CD4-positive, alpha-beta T cell treated with Interleukin-15 for 1 hour (primary cell): ENCODE measurements at regions not wholly inside any gene's neighbourhood (a gene's known extent, or its start where the extent isn't known, plus 50 kb on each side); places are given as distances from the start of the nearest gene placed in this dataset.

ENCODE experiments used
- DNase-seq: peaks from one replicate; pipeline ENCODE4 v3.0.0-alpha.2; 2020

DNA sequence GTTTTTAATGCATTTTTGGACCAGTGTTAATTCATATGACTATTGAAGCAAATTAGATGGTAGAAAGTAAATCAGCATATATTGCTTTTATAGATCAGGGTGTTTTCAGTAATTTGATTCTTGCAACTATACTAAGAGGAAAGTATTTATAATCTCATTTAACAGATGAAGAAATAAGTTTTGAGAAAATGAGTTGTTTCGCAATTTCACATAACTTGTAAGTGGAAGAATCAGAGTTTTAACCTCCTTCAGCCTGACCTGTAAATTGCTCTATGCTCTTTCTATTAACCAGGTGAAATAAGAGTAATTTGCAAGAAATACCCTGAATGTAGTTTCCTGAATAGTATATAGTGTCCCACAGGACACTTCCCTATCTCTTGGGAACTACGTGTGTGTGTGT lies 1106.8 kb upstream of the RAG2 start:
- DNase-seq = no peak

DNA sequence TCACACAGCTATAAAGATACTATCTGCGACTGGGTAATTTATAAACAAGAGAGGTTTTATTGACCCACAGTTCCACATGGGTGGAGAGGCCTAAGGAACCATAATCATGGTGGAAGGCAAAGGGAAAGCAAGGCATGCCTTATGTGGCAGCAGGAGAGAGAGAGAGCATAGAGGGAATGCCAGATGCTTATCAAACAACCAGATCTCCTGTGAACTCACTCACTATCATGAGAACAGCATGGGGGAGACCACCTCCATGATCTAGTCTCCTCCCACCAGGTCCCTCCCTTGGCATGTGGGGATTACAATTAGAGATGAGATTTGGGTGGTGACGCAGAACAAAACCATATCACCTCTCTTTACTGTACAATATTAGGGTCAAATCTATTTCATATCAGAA lies 1101.6 kb upstream of the RAG2 start:
- DNase-seq = no peak

DNA sequence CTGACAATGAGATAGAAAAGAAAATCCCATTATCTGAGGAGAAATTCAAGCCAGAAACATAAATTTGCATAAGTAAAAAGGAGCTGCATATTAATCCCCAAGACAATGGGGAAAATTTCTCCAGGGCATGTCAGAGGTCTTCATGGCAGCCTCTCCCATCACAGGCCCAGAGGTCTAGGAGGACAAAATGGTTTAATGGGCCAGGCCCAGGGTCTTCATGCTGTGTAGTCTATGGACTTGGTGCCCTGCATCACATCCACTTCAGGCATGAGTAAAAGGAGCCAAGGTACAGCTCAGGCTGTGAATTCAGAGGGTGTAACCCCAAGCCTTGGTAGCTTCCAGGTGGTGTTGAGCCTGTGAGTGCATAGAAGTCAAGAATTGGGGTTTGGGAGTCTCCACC lies 1097.2 kb upstream of the RAG2 start:
- DNase-seq = no peak

DNA sequence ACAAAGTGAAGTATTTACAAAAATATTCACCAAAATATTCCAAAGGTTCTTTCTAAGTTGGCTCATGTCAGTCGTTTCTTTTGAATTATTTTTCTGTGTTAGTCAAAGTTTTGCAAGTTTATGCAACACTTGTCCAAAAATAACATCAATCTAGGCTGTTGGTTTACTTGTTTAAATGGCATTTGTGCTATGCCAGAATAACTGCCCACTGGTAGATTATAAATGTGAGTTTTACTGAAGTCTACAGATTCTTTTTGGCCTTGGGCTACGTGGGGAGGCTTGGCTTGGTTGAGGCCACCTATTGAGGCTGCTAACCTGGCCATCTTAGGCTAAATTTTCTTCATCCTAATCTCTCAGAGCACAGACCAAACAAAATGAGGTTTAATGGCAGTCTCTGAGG lies 1091.9 kb upstream of the RAG2 start:
- DNase-seq = no peak

DNA sequence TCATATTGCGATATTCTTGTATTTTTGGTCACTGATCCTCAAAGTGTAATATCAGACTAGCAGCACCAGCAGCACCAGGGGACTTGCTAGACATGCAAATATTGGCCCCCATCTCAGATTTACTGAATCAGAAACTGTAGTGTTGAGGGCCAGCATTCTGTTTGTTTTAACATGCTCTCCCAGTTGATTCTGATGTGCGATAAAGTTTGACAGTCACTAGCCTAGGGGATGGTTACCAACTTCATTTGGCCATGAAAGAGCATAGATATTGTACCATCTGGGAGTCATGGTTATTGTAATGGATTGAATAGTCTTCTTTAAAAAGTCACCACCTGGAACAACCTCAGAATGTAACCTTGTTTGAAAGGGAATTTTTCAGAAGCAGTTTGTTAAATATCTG lies 1090.4 kb upstream of the RAG2 start:
- DNase-seq = no peak

DNA sequence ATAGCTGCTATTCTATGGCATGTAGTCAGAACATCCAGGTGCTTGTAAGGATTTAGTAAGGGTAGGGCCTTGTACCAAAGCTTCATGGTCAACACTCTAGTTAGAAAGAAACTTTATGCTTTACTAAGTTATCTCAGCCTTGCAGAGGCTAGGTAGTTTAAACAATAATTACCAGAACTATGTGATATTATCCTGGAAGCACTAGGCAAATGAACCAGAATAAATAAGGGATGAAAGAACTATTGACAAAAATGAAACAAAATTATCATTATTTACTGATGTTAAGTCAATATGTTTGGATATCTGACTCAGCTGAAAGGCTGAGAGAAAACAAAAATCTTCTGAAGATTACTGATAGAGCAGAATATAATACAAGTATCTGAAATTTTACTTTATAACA lies 1089.1 kb upstream of the RAG2 start:
- no peak for DNase-seq

DNA sequence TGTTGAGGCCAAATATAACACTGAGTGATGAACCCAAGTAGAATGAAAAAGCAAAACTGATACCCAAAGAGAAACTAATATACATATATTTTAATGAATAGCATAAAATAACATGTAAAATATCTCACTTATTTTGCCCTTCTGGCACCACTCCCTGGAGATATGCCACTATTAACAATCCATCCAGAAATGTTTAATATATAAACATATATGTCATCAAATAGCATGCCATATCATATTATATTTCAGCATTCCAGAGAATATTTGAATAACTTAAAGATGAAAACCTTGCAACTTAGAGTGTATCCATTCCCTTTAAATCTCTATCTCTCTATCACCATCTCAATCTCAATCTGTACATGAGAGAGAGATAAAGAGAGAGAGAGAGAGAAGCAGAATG lies 1073.3 kb upstream of the RAG2 start:
- no peak for DNase-seq

DNA sequence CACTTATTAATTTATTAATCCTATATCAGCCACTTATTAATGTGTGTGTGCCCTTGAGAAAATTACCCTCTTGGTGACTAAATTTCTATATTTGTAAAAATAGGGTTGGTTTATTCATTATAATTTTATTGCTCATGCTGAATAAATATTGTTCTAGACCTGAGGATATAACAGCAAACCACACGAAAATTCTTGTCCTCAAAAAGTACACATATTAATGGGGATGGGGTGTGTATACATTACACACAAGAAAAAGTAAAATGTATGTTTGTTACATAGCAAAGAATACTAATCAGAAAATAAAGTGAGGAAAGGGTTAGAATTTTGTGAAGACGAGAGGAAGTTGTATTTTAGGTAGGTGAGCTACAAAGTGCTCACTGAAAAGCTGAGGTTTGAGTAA lies 1068.9 kb upstream of the RAG2 start:
- DNase-seq = no peak

DNA sequence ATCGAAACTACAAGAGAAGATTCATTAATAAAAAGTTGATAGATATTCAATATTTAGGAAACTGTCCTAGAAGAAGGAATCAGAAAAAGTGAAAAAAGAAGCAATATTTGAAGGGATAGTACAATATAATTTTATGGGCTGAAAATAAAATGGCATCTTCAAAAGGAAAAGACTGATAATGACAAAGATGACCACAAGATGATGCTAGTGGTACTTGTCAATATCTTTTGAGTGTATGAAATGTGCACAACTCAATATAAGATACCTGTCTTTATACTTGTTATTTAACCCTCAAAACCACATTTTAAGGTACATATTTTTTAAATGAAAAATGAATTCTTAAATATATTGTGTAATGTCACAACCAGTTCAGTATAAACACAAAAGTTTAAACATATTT lies 1059.6 kb upstream of the RAG2 start:
- DNase-seq = no peak

DNA sequence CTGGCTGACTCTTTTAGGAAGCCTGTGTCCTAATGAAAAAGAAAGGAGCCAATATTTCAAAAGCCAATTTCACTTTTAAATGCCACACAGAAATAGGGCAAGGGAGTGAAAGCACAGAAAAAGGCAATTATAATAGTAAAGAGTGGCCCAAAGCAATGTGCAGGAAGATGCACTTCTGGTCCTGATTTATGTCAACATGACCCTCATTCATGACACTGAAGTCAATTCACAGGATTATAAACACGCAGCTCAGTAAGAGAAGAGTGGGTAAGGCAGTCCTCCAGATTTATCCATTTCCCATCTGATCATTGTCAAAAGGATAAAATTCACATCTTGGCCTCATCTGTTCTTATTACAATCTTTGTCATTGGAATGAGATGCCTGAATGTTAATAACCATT lies 1049.7 kb upstream of the RAG2 start:
- DNase-seq = no peak

DNA sequence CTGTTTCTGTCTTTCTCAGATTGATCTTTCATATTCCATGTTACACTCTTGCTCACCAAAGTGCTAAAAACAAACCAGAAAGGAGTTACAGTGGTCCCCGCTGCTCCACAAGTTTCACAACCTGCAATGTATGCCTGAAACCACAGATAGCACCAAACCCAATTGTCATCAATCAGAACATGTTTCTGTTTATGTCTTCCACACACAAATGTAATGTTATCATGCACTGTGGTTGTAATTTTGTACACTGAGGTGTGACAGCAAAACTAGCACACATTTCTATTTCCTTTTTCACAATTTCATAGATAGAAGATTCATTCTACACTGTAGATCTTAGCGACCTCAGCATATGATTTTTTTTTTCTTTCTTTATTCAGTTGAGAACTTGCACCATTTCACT lies 1045.9 kb upstream of the RAG2 start:
- DNase-seq = no peak

DNA sequence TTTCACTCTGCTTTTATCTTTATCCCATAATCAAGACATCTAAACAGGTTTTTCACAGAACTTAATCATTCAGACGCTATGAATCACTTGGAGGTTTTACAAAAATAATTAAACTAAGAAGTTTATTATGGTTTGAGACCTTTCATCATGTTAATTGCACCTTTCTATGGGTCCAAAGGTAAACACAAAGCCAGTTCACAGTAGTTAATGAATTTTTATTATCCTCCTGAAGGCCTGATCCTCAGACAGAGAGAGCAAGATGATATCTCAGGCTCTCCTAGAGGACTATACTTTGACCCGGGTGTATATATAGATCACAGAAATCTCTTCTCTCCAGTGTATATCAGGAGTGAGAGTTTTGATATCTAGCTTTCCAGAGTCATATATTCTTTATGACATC lies 1044.3 kb upstream of the RAG2 start:
- no peak for DNase-seq

DNA sequence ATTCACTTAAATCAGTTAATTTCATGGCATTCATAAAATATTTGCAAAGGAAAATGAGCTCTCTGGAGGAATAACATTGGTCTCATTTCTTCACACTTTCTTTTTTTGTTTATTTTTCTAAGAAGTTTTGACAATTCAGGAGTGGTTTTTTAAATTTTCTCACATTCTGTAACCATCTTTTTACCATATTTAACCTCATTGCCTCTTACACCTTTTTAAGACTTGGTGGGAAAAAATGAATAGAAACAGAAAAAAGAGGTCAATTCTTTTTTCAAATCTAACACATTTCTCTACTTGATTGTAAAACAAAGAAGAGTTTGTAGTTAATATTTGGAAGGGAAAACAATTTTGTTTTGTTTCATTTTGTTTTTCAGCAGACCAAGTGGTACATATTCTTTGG lies 1034.7 kb upstream of the RAG2 start:
- DNase-seq = no peak

DNA sequence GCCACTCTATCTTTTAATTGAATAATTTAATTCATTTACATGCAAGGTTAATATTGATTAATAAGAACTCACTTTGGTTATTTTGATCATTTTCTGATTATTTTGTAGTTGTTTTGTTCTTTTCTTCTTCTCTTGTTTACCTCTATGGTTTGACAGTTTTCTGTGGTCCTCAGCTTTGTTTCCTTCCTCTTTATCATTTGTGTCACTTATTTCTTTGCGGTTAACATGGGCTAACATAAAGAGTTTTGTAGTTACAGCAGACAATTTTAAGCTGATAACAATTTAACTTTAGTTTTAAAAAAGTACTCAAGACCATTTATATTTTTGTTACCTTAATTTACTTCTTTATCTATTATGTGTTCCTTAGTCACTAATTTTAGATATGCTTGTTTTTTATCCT lies 1032.8 kb upstream of the RAG2 start:
- no peak for DNase-seq

DNA sequence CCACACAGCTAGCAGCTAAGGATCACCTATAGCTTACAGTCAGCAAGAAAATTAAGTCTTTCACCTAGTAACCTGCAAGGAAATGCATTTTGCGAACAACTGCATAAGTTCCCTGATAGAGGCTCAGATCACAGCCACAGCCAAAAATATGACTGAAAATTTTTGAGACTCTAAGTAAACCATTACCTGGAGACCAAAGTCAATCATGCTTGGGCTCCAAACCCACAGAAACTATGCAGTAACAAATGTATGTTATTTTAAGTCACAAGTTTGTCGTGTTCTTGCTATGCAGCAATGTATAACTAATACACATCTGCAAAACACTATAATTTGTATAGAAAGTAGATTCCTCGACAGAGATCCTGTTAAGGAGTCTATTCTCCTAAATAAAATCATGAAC lies 1025.7 kb upstream of the RAG2 start:
- no peak for DNase-seq

DNA sequence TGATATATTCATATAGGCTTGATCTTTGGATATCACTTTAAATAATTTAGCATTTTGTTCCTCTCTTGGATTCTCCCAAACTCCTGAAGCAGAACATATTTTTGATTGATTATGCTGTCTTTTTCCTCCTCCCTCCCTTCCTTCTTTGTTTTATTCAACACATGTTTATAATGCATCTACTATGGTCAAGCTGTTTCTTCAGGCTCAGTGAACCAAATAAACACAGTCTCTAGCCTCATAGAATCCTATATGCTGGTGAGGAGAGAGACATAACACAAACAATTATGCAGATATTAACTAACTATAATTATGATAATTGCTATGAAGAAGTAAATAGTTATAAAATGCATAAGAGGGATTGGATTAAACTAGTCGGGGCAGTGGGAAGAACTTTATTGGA lies 1023.6 kb upstream of the RAG2 start:
- DNase-seq = no peak

DNA sequence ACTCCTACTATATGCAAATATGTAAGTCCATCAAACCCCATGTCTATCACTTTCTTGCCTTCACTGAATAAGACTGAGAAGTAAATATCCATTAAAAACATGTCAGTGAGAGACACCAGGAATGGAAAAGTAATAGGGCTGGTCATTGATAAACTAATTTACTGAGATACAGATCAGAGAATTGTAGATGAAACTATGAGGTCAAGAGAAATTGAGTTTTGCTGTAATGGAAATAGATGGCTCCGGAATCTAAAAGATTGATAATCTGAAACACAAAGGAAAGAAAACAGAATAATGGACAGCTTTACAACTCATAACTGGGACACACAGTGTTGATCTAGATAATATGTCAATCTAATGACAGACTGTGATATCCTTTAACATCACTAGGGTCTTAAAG lies 1018.3 kb upstream of the RAG2 start:
- DNase-seq = no peak

DNA sequence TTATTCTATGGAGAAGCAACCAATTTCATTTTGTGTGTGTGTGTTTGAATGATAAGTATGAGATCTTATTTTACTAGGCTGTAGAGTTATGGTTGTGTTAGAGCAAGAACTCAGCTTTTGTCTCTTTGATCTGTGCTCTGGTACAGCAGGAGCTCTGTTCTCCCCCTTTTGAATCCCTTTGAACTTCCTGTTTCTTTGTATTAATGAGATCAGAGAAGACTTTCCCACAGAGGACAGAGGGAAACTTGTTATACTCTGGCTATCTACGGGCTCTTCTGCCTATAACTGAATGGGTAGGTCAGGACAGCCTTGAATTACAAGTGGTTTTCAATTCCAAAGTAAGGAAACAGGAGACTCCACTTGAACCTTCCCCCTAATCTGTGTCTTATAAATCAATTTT lies 1015.0 kb upstream of the RAG2 start:
- no peak for DNase-seq

DNA sequence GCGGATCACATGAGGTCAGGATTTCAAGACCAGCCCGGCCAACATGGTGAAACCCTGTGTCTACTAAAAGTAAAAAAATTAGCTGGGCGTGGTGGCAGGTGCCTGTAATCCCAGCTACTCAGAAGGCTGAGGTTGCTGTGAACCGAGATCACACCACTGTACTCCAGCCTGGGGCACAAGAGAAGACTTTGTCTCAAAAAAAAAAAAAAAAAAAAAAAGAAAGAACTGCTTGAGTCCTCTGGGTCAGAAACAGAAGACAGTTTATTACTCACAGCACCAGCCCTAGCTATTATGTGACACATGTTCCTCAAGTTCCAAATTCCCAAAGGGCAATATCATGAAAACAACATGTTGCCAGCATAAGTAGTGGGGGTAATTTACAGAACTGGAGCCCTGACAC lies 1014.1 kb upstream of the RAG2 start:
- DNase-seq = no peak

DNA sequence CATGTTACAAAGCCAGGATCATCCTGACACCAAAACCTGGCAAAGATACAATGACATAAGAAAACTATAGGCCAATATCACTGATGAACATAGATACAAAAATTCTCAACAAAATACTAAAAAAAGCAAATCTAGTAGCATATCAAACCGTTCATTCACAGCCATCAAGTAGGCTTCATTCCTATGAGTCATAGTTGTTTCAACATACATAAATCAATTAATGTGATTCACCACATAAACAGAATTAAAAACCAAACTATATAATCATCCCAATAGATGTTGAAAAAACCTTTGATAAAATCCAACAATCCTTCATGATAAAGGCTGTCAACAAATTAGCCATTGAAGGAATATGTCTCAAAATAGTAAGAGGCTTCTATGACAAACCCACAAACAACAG lies 1007.2 kb upstream of the RAG2 start:
- DNase-seq = no peak

DNA sequence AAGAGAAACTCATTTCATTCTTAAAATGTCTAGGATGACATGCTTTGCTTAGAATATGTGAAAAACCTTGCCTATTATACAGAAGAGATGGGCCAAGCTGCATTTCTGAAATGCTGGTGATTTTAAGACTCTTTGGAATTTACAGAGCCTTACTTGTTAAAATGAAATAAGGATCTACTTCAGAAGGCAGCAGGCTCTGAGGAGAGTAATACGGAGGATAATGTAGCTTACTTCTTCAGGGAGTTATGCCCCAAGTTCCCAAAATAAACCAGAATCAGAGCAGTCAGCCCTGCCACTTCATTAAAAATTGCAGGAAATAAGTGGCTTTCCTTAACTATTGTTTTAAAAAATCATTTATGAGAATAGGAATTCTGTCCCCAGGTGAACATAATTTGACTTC lies 1000.3 kb upstream of the RAG2 start:
- no peak for DNase-seq

DNA sequence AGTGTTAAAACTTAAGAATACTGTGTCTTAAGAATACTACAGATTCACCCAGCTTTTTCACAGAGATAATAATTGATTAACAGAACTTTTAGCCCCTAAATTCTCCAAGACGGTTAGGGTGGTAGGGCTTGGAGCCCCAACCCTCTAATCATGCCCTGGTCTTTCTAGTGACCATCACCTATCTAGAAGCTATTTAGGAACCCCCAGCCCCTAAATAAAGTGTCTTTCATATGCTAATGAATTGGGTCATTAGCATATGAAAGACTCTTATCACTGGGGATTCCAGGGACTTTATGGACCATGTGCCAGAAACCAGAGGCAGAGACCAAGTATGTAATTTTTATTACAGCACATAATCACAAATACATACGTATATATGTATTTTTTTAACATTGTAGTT lies 999.7 kb upstream of the RAG2 start:
- no peak for DNase-seq

DNA sequence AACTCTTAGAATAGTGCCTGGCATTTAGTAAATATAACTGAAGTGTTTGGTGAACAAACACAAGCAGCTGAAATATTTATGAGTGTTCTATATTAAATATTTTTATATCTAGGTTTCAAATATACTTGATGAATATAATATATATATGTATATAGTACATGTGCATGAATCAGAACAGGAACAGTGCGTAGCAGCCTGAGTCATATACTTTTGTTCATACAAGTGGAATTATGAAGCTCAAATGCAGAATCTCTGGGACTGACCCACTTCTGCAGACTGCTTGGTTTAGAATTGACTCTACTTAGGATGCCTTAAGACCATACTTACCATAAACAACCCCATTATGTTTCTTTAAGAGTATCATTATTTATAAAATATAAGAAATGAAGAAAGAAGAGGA lies 997.8 kb upstream of the RAG2 start:
- no peak for DNase-seq

DNA sequence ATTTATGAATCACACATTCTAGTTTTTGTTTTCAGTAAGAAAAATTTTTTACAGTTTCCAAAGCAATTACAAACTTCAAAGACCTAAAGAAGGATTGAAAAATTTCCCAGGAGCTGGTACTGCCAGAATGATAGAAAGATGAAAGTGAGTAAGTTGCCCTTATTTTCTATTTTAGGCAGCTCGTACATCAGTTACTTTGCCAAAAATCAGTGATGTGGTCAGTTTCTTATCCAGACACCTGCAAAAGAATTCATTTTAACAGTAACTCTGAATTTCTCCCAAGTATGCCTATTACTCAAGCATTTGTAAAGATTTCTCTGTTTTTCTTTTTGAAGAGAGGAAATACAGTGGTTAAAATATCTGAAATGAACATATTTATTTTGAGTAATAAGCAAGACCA lies 976.3 kb upstream of the RAG2 start:
- DNase-seq = no peak

DNA sequence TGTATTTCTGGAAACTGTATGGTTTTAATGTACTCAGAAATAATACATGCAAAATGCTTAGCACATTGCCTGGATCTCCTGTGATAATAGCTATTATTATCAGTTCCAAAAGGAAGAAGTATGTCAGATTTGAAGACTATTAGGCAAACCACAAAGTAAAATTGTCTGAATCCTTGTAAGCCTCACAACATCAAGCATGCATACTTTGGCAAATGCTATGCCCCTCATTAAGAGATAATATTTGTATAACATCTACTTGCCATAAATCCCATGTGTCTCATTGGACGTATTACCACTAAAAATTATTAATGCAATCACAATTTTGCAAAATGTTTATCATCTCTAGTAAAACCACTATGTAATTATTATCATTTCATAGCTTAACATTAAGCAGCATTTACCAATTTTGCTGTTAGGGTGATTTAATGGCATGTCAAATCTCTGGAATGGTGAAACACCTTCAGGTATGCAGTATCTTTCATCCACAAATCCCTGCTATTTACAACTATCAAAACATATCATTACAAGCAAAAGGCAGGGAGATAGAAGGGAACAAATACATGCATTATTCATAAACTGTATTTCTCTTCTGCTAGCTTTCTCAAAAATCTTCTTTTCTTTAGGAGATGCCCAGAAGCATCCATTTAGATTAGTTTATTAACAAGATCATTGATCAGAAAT lies 974.6 kb upstream of the RAG2 start:
- DNase-seq = no peak

DNA sequence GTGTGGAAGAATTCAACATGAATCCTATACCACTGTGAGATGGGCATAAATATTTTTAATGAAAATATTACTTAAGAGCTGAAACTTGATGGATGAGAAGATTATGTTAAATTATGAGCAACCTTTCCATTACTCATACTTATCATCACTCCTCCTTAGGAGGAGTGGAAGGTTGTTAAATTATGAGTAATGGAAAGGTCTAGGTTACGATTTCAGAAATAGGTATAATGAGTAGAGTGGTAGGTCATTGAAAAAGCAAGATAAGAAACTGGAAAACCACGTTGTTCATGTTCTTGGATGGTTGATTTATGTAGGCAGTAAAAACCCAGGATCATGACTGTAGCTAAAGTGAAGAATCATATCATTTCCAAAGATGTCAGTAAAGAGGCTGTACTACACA lies 973.2 kb upstream of the RAG2 start:
- no peak for DNase-seq
